ENCODE measurements at regions not wholly inside any gene's neighbourhood (a gene's known extent, or its start where the extent isn't known, plus 50 kb on each side); places are given as distances from the start of the nearest gene placed in this dataset.

DNA sequence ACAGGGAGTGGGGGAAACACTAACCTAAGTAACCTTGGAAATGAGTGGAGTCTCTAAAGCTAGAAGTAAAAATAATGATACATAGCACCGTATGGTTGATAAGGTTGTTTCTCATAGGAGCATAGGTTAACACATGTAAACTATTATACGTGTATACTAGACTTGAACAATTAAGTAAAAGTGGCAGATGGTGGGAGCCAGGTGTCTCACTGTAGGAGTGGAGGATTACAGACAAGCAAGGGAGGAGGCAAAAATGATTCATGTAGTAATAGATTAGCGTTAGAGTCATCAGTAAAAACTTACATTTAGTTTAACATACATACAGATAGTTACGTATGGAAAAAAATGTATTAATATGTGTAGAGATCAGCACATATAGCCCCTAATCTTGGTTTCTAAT lies 138.4 kb upstream of the DSCAM start:
- no peak for DNase-seq (ENCODE audit: low spot score)

GRCh38 chr21:40990366-40990765 lies 143.4 kb upstream of the DSCAM start:
- no peak for DNase-seq (ENCODE audit: low spot score)

GRCh38 chr21:40997831-40998230 lies 150.9 kb upstream of the DSCAM start:
- DNase-seq (ENCODE audit: low spot score) = no peak

DNA sequence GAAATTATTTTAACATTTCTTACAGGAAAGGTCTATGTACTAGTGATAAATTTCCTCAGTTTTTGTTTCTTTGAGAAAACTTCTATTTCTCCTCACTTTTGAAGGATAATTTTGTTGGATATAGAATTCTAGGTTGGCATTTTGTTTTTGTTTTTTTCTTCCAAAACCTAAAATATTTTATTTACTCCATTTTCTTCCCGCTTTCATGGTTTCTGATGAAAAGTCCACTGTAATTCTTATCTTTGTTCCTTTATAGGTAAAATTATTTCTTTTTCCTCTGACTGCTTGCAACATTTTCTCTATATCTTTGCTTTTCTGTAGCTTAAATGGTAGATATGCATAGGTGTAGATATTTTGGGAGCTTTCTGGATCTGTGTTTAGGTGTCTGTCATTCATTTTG lies 153.9 kb upstream of the DSCAM start:
- no peak for DNase-seq (ENCODE audit: low spot score)

DNA sequence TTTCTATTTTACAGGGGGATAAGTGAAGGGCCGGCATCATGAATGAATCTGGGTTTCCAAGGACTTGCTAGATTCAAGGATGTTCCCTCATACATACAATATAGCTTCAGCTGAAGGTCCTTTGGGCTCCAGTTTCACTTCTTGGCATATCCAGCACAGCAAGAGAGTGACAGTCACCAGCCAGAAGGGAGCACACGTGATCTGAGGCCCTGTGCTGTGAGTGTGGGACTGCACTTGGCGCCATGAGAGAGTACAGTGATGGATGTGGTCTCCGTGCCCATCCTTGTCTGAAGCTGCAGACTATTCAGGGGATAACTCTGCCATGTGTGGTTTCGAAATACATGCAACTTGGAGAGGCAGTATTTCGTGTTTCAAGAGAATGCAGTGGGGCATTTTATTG lies 159.7 kb upstream of the DSCAM start:
- DNase-seq (ENCODE audit: low spot score) = no peak

- no peak for DNase-seq (ENCODE audit: low spot score)
These were observed 159.6 kb upstream of the BACE2 start for GRCh38 chr21:41008351-41008750.

- DNase-seq (ENCODE audit: low spot score) = no peak
These were observed 159.0 kb upstream of the BACE2 start for GRCh38 chr21:41008974-41009373.

GRCh38 chr21:41009398-41010100 lies 158.4 kb upstream of the BACE2 start:
- DNase-seq (ENCODE audit: low spot score) = peak; percentile 14

DNA sequence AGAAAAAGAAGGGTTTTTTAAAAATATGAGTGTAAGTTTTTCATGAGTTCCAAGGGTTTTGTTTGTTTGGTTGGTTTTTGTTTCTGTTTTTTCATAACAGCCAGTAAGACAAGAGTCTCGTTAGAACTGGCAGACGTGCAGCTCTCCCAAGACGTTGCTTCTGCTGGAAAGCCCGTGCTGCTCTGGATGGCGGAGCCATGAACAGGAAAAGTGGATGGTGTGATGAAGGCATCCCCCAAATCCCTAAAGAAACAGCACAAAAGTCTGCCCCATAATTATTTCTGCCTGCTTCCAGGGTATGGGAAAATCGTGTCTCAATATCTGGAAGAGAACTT lies 157.9 kb upstream of the BACE2 start:
- DNase-seq (ENCODE audit: low spot score) = no peak

DNA sequence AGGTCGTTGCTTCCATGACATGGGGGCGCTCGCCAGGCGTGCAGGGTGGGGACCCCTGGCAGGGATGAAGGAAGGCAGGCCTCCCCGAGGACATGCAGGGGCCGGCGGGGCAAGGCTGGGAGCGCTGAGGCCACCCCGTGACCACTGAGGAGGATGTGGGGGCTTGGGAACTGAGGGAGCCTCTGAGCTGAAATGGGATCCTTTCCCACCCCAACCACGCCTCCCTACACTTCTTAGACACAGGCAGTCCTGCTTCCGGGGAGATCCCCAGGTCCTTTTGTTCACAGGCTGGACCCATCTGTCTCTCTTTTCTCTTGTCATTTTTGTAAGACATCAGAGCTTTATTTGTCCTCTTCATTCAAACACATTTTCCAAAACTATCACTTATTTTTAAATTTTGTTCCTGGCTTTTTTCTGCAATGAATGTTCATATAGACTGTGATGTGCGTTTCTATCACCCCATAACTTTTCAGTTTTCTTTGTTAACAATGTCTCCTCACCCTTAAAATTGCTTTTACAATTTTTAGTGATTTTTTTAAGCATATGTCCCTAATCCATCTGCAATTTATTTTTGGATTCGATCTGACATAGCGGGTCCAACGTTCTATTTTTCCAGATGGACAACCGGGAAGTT lies 156.7 kb upstream of the BACE2 start:
- no peak for DNase-seq (ENCODE audit: low spot score)

DNA sequence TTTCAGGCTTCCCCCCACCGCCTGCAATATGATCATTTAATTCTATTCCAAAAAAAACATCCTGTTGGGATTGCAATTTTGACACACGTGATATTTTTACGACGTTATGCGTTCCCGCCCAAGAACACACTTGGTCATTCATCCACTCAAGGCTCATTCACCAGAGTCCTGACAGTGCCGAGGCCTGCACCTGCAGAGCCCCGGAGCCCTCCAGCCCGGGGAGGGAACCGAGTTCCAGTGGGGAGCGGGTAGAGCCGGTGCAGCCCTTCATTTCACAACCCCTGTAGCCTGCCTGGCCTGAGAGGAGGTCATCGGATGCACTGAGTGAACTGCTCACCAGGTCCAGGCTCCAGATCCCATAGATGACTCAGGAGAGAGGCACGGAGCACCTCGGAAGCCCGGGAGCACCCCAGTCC lies 156.0 kb upstream of the BACE2 start:
- DNase-seq (ENCODE audit: low spot score) = no peak

GRCh38 chr21:41012425-41012824 lies 155.5 kb upstream of the BACE2 start:
- DNase-seq (ENCODE audit: low spot score) = no peak

DNA sequence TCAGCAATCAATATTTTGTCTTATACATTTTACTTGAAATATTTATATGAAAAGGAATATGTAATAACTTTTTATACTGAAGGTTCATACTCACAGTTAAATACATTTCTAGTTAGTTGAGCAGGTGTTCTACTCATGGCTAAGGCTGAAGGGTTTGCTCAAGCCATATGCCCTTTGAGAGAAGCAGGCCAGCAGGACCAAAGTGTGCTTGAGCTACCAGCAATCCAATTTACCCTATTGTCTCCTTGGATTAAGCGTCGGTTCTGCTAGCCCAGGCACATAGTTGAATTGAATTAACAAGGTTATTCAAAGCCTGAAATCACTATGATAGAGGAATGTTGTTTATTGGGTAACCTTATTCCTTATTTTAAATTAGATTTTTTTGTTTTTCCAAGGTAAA lies 151.5 kb upstream of the BACE2 start:
- DNase-seq (ENCODE audit: low spot score) = no peak

DNA sequence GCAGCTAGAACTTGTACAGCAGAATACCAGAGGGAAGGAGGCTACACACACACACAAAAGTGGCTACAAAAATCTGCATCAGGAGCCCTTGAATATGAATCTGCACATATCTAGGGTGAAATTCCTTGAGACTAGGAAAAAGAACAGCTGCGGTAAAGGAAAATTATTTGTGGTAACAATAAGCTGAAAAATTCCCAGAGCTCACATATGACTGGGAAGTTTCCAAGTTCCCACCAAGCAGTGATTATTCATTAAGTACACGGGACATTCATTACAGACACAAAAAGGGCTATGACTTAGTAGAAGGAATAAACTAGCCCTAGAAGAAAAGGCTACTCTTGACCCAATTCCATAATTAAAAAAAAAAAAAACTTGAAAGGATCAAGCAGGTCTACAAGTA lies 149.5 kb upstream of the BACE2 start:
- no peak for DNase-seq (ENCODE audit: low spot score)

GRCh38 chr21:41023936-41024335 lies 144.0 kb upstream of the BACE2 start:
- DNase-seq (ENCODE audit: low spot score) = no peak

- no peak for DNase-seq (ENCODE audit: low spot score)
These were observed 143.6 kb upstream of the BACE2 start for GRCh38 chr21:41024341-41024740.

DNA sequence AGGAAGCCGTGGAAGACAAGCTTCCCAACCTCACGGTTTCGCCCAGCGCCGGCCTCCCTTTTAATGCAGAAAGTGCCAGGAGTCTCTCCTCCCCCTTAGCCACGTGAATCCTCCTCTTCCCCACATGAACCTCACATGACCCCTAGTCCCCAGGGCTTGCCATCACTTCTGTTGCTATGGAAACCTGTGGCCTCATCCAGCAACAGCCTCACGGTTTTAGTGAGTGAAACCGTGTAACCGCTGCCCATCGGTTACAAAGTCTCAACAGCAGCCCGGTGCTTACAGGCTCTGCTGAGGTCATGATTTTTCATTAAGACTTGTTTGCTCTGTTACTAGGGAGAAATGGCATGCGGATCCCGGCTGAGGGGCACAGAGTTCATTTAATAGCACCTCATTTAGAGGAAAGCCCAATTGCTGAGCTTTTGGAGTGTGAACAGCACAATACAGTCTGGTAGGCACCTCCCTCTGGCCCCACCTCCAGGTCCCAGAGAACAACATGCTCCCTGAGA lies 143.2 kb upstream of the BACE2 start:
- no peak for DNase-seq (ENCODE audit: low spot score)

GRCh38 chr21:41029571-41029970 lies 138.4 kb upstream of the BACE2 start:
- no peak for DNase-seq (ENCODE audit: low spot score)

GRCh38 chr21:41031701-41032220 lies 136.2 kb upstream of the BACE2 start:
- no peak for DNase-seq (ENCODE audit: low spot score)

GRCh38 chr21:41032541-41032940 lies 135.4 kb upstream of the BACE2 start:
- peak; percentile 18 for DNase-seq (ENCODE audit: low spot score)

- DNase-seq (ENCODE audit: low spot score) = no peak
These were observed 130.7 kb upstream of the BACE2 start for GRCh38 chr21:41037212-41037611.

DNA sequence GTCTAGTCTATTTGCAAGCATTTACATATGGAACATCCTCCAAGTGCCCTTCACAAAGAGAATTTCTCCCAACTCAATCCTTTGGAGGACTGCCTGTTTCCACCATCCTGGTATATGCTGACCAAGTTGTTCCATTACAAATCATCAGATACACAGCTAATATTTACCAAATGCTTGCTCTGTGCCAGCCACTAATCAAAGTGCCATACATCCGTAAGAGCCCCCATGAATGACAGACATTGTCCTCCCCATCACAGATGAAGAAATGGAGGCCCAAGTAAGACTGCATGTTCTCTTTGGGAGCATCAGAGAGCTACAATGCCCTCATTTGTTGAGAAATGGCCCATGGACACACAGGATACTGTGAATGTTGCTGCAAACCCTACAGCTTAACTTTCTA lies 130.0 kb upstream of the BACE2 start:
- no peak for DNase-seq (ENCODE audit: low spot score)

DNA sequence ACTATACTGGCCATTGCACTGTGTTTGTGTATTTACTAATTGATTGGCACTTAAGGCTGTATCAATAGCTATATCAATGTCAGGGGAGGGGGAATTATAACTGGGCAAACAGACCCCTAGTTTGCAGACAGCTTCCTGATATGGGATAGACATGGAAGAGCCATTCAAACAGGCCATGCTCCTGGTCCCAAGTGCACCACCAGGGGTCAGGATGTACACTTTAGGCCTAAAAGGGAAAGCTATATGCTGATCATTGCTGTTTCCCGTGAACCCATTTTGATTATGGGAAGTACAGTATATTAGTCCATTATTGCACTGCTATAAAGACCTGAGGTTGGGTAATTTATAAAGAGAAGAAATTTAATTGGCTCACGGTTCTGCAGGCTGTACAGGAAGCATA lies 124.9 kb upstream of the BACE2 start:
- no peak for DNase-seq (ENCODE audit: low spot score)

Measured in LoVo (cell line).